GM12873 (cell line): ENCODE measurements at regions not wholly inside any gene's neighbourhood (a gene's known extent, or its start where the extent isn't known, plus 50 kb on each side); places are given as distances from the start of the nearest gene placed in this dataset.

Source experiments
- CTCF ChIP-seq: IDR thresholded peaks from 2 replicates; pipeline ENCODE4 v1.5.1; 2012; ENCODE audit warnings: low read depth, mild to moderate bottlenecking, moderate library complexity, low read length, control low read depth; ENCODE audit not compliant: insufficient read depth; ENCODE audit errors: missing control alignments

- no peak for TF ChIP-seq CTCF
Observed at GRCh38 chr5:3751846-3752245, 156.2 kb downstream of the IRX1 start.

- TF ChIP-seq CTCF = no peak
Observed at GRCh38 chr5:3778000-3778550, 182.4 kb downstream of the IRX1 start.

GRCh38 chr5:3778945-3779344, 183.3 kb downstream of the IRX1 start:
- TF ChIP-seq CTCF = no peak

GRCh38 chr5:3780278-3780677, 184.6 kb downstream of the IRX1 start:
- TF ChIP-seq CTCF = no peak

- TF ChIP-seq CTCF = no peak
Observed at GRCh38 chr5:3780907-3781306, 185.3 kb downstream of the IRX1 start.

GRCh38 chr5:3784854-3785253, 189.2 kb downstream of the IRX1 start:
- no peak for TF ChIP-seq CTCF

- TF ChIP-seq CTCF = no peak
Observed at GRCh38 chr5:3786165-3786564, 190.5 kb downstream of the IRX1 start.
